K562 (cell line): ENCODE measurements at regions not wholly inside any gene's neighbourhood (a gene's known extent, or its start where the extent isn't known, plus 50 kb on each side); places are given as distances from the start of the nearest gene placed in this dataset.
"Not testable (repeated sequence)": the region's sequence is repeated elsewhere in the genome, so short reads cannot be mapped to it uniquely, and the experiment has no call there.

Experiments
- ATAC-seq: fragments of 200-7000 bp; cut with Tn5 transposase; 3 replicates; pipeline ENCODE4 v1.9.1; 2020; ENCODE audit warnings: moderate library complexity
- BruUV-seq: library from RNA; stranded (reverse); fragments of 400-500 nt; replicated peaks from 2 replicates; lab custom pipeline; 2021; lab: Mats Ljungman, UMichigan
- CTCF ChIA-PET: fragments of 300-600 bp; formaldehyde crosslinking; extraction: SDS; loops from one replicate; lab custom pipeline; 2021; ENCODE audit warnings: low intra/inter-chr PET ratio; lab: Yijun Ruan, JAX
- POLR2A ChIA-PET: fragments of 300-600, 350-650 bp; sonication (Branson Sonifier 250); formaldehyde crosslinking; extraction: SDS; loops from one replicate; lab custom pipeline; 2021; ENCODE audit warnings: antibody characterized with exemption, inconsistent platforms; lab: Yijun Ruan, JAX
- DNase-seq, 4 experiments: peaks; one replicate each; pipeline versions ENCODE4 v3.0.0 to v3.0.0-alpha.2; 2011 to 2018; ENCODE audit warnings: low spot score in 3 of 4, mixed read lengths in 3 of 4; ENCODE audit errors: extremely low read depth in 1 of 4
- FAIRE-seq: peaks from 2 replicates; lab custom pipeline; 2011; peaks lifted over from hg19 to GRCh38; lab: Jason Lieb, UNC
- H2AFZ ChIP-seq: 2 replicates; pipeline ENCODE4 v1.6.0; 2011; ENCODE audit warnings: low read depth, low read length, control low read depth, inconsistent platforms
- H3K27ac ChIP-seq: fragments of 200-600 bp; 3 replicates; pipeline ENCODE4 v1.8.0; 2011; ENCODE audit warnings: low read depth, mild to moderate bottlenecking, control low read depth, inconsistent platforms, low read length, moderate library complexity, mixed read lengths; ENCODE audit errors: extremely low read depth
- H3K27me3 ChIP-seq, 2 experiments: fragments of 300-600 bp in 1 of 2; 2 replicates in 1 of 2; 3 replicates in 1 of 2; pipeline versions ENCODE4 v1.6.0 to v1.8.0; 2011; ENCODE audit warnings: inconsistent platforms in 2 of 2, low read length in 2 of 2, mild to moderate bottlenecking in 1 of 2, mixed read lengths in 1 of 2, moderate library complexity in 1 of 2; ENCODE audit not compliant: control insufficient read depth in 2 of 2, insufficient read depth in 2 of 2
- H3K36me3 ChIP-seq: fragments of 300-600 bp; 3 replicates; pipeline ENCODE4 v1.8.0; 2011; ENCODE audit warnings: mild to moderate bottlenecking, low read length, inconsistent platforms; ENCODE audit not compliant: control insufficient read depth, insufficient read depth
- H3K4me1 ChIP-seq, 2 experiments: fragments of 200-600 bp in 1 of 2; replicated peaks in 1 of 2; 2 replicates in 1 of 2; 3 replicates in 1 of 2; pipeline versions ENCODE4 v1.5.1 to v1.8.0; 2011; ENCODE audit warnings: inconsistent platforms in 2 of 2, low read length in 2 of 2, mild to moderate bottlenecking in 1 of 2, mixed read lengths in 1 of 2, moderate library complexity in 1 of 2; ENCODE audit not compliant: control insufficient read depth in 2 of 2, insufficient read depth in 2 of 2
- H3K4me2 ChIP-seq: 2 replicates; pipeline ENCODE4 v1.6.1; 2011; ENCODE audit warnings: low read length, control low read depth, inconsistent platforms, mixed read lengths; ENCODE audit not compliant: insufficient read depth
- H3K4me3 ChIP-seq: fragments of 200-600 bp; sonication (generic), shearing (Covaris generic); 2 replicates; pipeline ENCODE4 v1.5.1; 2016; ENCODE audit warnings: control low read depth, inconsistent platforms
- H3K79me2 ChIP-seq: fragments of 200-600 bp; 3 replicates; pipeline ENCODE4 v1.8.0; 2011; ENCODE audit warnings: low read length, inconsistent platforms; ENCODE audit not compliant: control insufficient read depth, insufficient read depth
- H3K9ac ChIP-seq, 2 experiments: 2 replicates each; pipeline versions ENCODE4 v1.6.0 to v1.6.1; 2011; ENCODE audit warnings: low read depth in 2 of 2, low read length in 2 of 2, control low read depth in 1 of 2, inconsistent platforms in 1 of 2, mild to moderate bottlenecking in 1 of 2, mixed read lengths in 1 of 2; ENCODE audit not compliant: insufficient read depth in 1 of 2
- H3K9me1 ChIP-seq: one replicate; pipeline ENCODE4 v1.6.0; 2011; ENCODE audit warnings: inconsistent platforms, mild to moderate bottlenecking, low read length, moderate library complexity; ENCODE audit not compliant: control insufficient read depth, insufficient read depth
- H3K9me3 ChIP-seq: replicated peaks from 2 replicates; pipeline ENCODE4 v1.5.1; 2011; ENCODE audit warnings: low read depth, low read length, inconsistent platforms; ENCODE audit not compliant: control insufficient read depth, insufficient read depth
- H4K20me1 ChIP-seq: replicated peaks from 2 replicates; pipeline ENCODE4 v1.6.1; 2011; ENCODE audit warnings: low read length, inconsistent platforms, mixed read lengths; ENCODE audit not compliant: control insufficient read depth, insufficient read depth
- CTCF ChIP-seq, 3 experiments: IDR thresholded peaks in 2 of 3; conservative IDR thresholded peaks in 1 of 3; 2 replicates each; pipeline ENCODE4 v1.5.1; 2011 to 2012; ENCODE audit warnings: low read length in 3 of 3, mild to moderate bottlenecking in 3 of 3, control low read depth in 2 of 3, improper control_type of control experiment in 1 of 3, inconsistent platforms in 1 of 3, low read depth in 1 of 3, mixed read lengths in 1 of 3, moderate library complexity in 1 of 3; ENCODE audit not compliant: insufficient read depth in 2 of 3
- DACH1 ChIP-seq: fragments of 450-650 bp; IDR thresholded peaks from 2 replicates; pipeline ENCODE4 v1.6.1; 2018; ENCODE audit not compliant: partially characterized antibody
- GTF2B ChIP-seq: IDR thresholded peaks from 2 replicates; pipeline ENCODE4 v1.6.1; 2011; ENCODE audit not compliant: insufficient read length; ENCODE audit errors: extremely low read depth
- NFRKB ChIP-seq: fragments of 450-650 bp; IDR thresholded peaks from 2 replicates; pipeline ENCODE4 v1.6.1; 2016; ENCODE audit warnings: low read depth
- RAD21 ChIP-seq, 2 experiments: fragments of 250-450 bp in 1 of 2; fragments of 450-650 bp in 1 of 2; sonication (Bioruptor Pico) in 1 of 2; formaldehyde crosslinking in 1 of 2; IDR thresholded peaks in 1 of 2; conservative IDR thresholded peaks in 1 of 2; 2 replicates each; pipeline versions ENCODE4 v1.4.0 to v1.8.0; 2020 to 2022; ENCODE audit warnings: mild to moderate bottlenecking in 2 of 2, moderate library complexity in 1 of 2
- SAP30 ChIP-seq: fragments of 200-600 bp; sonication (generic); IDR thresholded peaks from 2 replicates; pipeline ENCODE4 v1.6.1; 2012; ENCODE audit warnings: borderline replicate concordance, low read depth, mild to moderate bottlenecking, moderate library complexity, low read length, control low read depth, inconsistent platforms; ENCODE audit not compliant: insufficient read depth, poor library complexity, severe bottlenecking
- WHSC1 ChIP-seq: IDR thresholded peaks from one replicate; pipeline ENCODE4 v1.6.1; 2012; ENCODE audit warnings: low read length, control low read depth, inconsistent platforms
- ZNF197 ChIP-seq: fragments of 200-800 bp; sonication (Bioruptor generic); IDR thresholded peaks from 2 replicates; pipeline ENCODE4 v1.6.1; 2016; ENCODE audit warnings: low read depth, missing genetic modification characterization, missing compliant biosample characterization
- ZNF518B ChIP-seq: fragments of 250-450 bp; sonication (Bioruptor Pico); IDR thresholded peaks from 2 replicates; pipeline ENCODE4 v1.5.0; 2021; ENCODE audit warnings: mild to moderate bottlenecking, moderate library complexity
- WGBS: fragments of 100-300 bp; shearing (Covaris generic); methylation state at CpG from one replicate; pipeline ENCODE4 v1.1.6; 2016; ENCODE audit warnings: low coverage, mixed read lengths; ENCODE audit not compliant: insufficient coverage; ENCODE audit errors: missing lambda C conversion rate; 5-methylcytosine and 5-hydroxymethylcytosine counted together
- in situ Hi-C: fragments of 300-500 bp; cut with MboI; formaldehyde crosslinking; loops from 4 replicates; pipeline ENCODE4 v1.15.0; 2018; ENCODE audit warnings: inconsistent platforms, mixed read lengths
- intact Hi-C: fragments of 100-400 bp; cut with micrococcal nuclease; formaldehyde crosslinking; loops from 2 replicates; pipeline ENCODE4 v1.14.2; 2022

- H3K9me3 ChIP-seq = no peaks in the 10 kb centered on the region
- in situ Hi-C loops (no loop called here), intact Hi-C loops (no loop called here)
- ChIA-PET CTCF (no interaction called here), POLR2A (no interaction called here)
- no peak overlapping the region for H3K27ac ChIP-seq
- H3K4me3 ChIP-seq = no peak overlapping the region
- no peaks in the 10 kb centered on the region for H3K36me3 ChIP-seq
- DNase-seq (no peak), ATAC-seq (no peak), FAIRE-seq (no peak)
- BruUV-seq = no TSS peak
- WGBS = 0% methylated on average over 2 of the region's 2 CpGs
- H3K4me2 ChIP-seq = no peak overlapping the region
- H3K9me1 ChIP-seq = no peaks in the 10 kb centered on the region
- TF ChIP-seq DACH1 (no peak), GTF2B (no peak), RAD21 (CRISPR knock-in tag; conservative IDR thresholded peaks at IDR 0.05 in 1 of 2, IDR thresholded peaks at IDR 0.05 in 1 of 2) (peak in 1 of 2 experiments; percentile 12; a peak in 1 of 4 replicates), WHSC1 (no peak), NFRKB (no peak), ZNF197 (CRISPR knock-in tag) (no peak), SAP30 (no peak), CTCF (IDR thresholded peaks at IDR 0.05 in 2 of 3, conservative IDR thresholded peaks at IDR 0.05 in 1 of 3; ENCODE audit: insufficient read depth in 2 of 3, low read depth in 1 of 3, low read length in 3 of 3) (0 out of 6 replicates have a peak, but pooled peaks of 1 of the 3 experiments have one; percentile 6), ZNF518B (CRISPR knock-in tag) (no peak)
- H4K20me1 ChIP-seq = no peaks in the 10 kb centered on the region
- H3K4me1 ChIP-seq = no peaks in the 10 kb centered on the region
- H3K27me3 ChIP-seq = no peaks in the 10 kb centered on the region
- H3K79me2 ChIP-seq = no peaks in the 10 kb centered on the region
- no peak overlapping the region for H3K9ac ChIP-seq
- no peak overlapping the region for H2AFZ ChIP-seq
Observed at GRCh38 chr2:49616800-49617199, 462.5 kb upstream of the FSHR start.

DNA sequence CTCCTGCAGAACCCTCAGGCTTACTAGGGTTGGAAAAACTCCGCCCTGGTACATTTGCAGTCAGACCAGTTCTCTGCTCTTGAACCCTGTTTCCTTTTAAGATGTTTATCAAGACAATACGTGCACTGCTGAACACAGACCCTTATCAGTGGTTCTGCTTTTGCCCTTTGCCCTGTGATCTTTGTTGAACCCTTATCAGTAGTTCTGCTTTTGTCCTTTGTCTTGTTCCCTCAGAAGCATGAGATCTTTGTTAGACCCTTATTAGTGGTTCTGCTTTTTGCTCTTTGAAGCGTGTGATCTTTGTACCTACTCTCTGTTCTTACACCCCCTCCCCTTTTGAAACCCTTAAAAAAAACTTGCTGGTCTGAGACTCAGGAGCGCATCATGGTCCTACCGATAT lies 457.5 kb upstream of the FSHR start:
- CTCF ChIA-PET, H3K9me3 ChIP-seq, H4K20me1 ChIP-seq, H3K27me3 ChIP-seq, in situ Hi-C loops, POLR2A ChIA-PET, H3K9ac ChIP-seq, FAIRE-seq, H3K79me2 ChIP-seq, H3K4me2 ChIP-seq, H3K27ac ChIP-seq, BruUV-seq, H3K36me3 ChIP-seq, H3K4me1 ChIP-seq, H3K9me1 ChIP-seq, intact Hi-C loops, DNase-seq, ATAC-seq, H3K4me3 ChIP-seq, H2AFZ ChIP-seq: not testable (repeated sequence)
- 0% methylated on average over 5 of the region's 5 CpGs for WGBS
